ENCODE measurements at regions not wholly inside any gene's neighbourhood (a gene's known extent, or its start where the extent isn't known, plus 50 kb on each side); places are given as distances from the start of the nearest gene placed in this dataset.

GRCh38 chr16:47888142-47888541 is 267.7 kb downstream of the ABCC12 start:
- H3K27me3 ChIP-seq (ENCODE audit: control insufficient read depth, insufficient read depth, low read length) = no peaks in the 10 kb centered on the region
- H3K4me3 ChIP-seq (replicated peaks in 1 of 4; ENCODE audit: control extremely low read depth in 1 of 4, insufficient read depth in 1 of 4, low read depth in 3 of 4, low read length in 4 of 4) = no peak overlapping the region
- H3K79me2 ChIP-seq (ENCODE audit: control insufficient read depth, insufficient read depth, low read length) = no peaks in the 10 kb centered on the region
- no peaks in the 10 kb centered on the region for H3K36me3 ChIP-seq (ENCODE audit: control insufficient read depth, insufficient read depth, low read length)
- DNase-seq (ENCODE audit: low read depth in 2 of 2) = peak; percentile 34 to 74
- no peaks in the 10 kb centered on the region for H3K4me1 ChIP-seq (ENCODE audit: control insufficient read depth, extremely low read depth, insufficient read depth, low read length)
- H3K4me2 ChIP-seq (ENCODE audit: extremely low read depth, insufficient read depth, low read length) = no peak overlapping the region
- no peak for TF ChIP-seq EZH2 (IDR thresholded peaks at IDR 0.05; ENCODE audit: low read length, missing control alignments)
- no peak for TF ChIP-seq CTCF (conservative IDR thresholded peaks at IDR 0.05 in 1 of 2, IDR thresholded peaks at IDR 0.05 in 1 of 2; ENCODE audit: low read depth in 1 of 2, low read length in 2 of 2)
- H4K20me1 ChIP-seq (ENCODE audit: control insufficient read depth, extremely low read depth, insufficient read depth, low read length) = no peaks in the 10 kb centered on the region
- H2AFZ ChIP-seq (ENCODE audit: low read length) = no peak overlapping the region
- no peak overlapping the region for H3K27ac ChIP-seq (ENCODE audit: insufficient read depth, low read length)
- no peak overlapping the region for H3K9ac ChIP-seq (ENCODE audit: insufficient read depth, low read length)
- H3K9me3 ChIP-seq (ENCODE audit: control insufficient read depth, insufficient read depth, low read depth, low read length) = no peaks in the 10 kb centered on the region

GRCh38 chr16:47887496-47887895 is 268.3 kb downstream of the ABCC12 start:
- Histone ChIP-seq H3K4me3 (replicated peaks in 1 of 4; ENCODE audit: control extremely low read depth in 1 of 4, insufficient read depth in 1 of 4, low read depth in 3 of 4, low read length in 4 of 4) (no peak overlapping the region), H3K27ac (ENCODE audit: insufficient read depth, low read length) (no peak overlapping the region), H3K79me2 (ENCODE audit: control insufficient read depth, insufficient read depth, low read length) (no peaks in the 10 kb centered on the region), H3K4me1 (ENCODE audit: control insufficient read depth, extremely low read depth, insufficient read depth, low read length) (no peaks in the 10 kb centered on the region), H2AFZ (ENCODE audit: low read length) (no peak overlapping the region), H3K9me3 (ENCODE audit: control insufficient read depth, insufficient read depth, low read depth, low read length) (no peaks in the 10 kb centered on the region), H3K9ac (ENCODE audit: insufficient read depth, low read length) (no peak overlapping the region), H4K20me1 (ENCODE audit: control insufficient read depth, extremely low read depth, insufficient read depth, low read length) (no peaks in the 10 kb centered on the region), H3K36me3 (ENCODE audit: control insufficient read depth, insufficient read depth, low read length) (no peaks in the 10 kb centered on the region), H3K4me2 (ENCODE audit: extremely low read depth, insufficient read depth, low read length) (no peak overlapping the region), H3K27me3 (ENCODE audit: control insufficient read depth, insufficient read depth, low read length) (no peaks in the 10 kb centered on the region)
- TF ChIP-seq EZH2 (IDR thresholded peaks at IDR 0.05; ENCODE audit: low read length, missing control alignments) (no peak), CTCF (conservative IDR thresholded peaks at IDR 0.05 in 1 of 2, IDR thresholded peaks at IDR 0.05 in 1 of 2; ENCODE audit: low read depth in 1 of 2, low read length in 2 of 2) (no peak)
- peak in 1 of 2 donors; percentile 66 for DNase-seq (ENCODE audit: low read depth in 2 of 2)

GRCh38 chr16:47886631-47887415 is 269.0 kb downstream of the ABCC12 start:
- H3K9me3 ChIP-seq (ENCODE audit: control insufficient read depth, insufficient read depth, low read depth, low read length) = no peaks in the 10 kb centered on the region
- no peak overlapping the region for H3K4me3 ChIP-seq (replicated peaks in 1 of 4; ENCODE audit: control extremely low read depth in 1 of 4, insufficient read depth in 1 of 4, low read depth in 3 of 4, low read length in 4 of 4)
- DNase-seq (ENCODE audit: low read depth in 2 of 2) = peak in 1 of 2 donors; percentile 21
- no peak overlapping the region for H3K27ac ChIP-seq (ENCODE audit: insufficient read depth, low read length)
- H2AFZ ChIP-seq (ENCODE audit: low read length) = no peak overlapping the region
- H3K9ac ChIP-seq (ENCODE audit: insufficient read depth, low read length) = no peak overlapping the region
- H3K27me3 ChIP-seq (ENCODE audit: control insufficient read depth, insufficient read depth, low read length) = no peaks in the 10 kb centered on the region
- H3K79me2 ChIP-seq (ENCODE audit: control insufficient read depth, insufficient read depth, low read length) = no peaks in the 10 kb centered on the region
- no peaks in the 10 kb centered on the region for H3K36me3 ChIP-seq (ENCODE audit: control insufficient read depth, insufficient read depth, low read length)
- H3K4me1 ChIP-seq (ENCODE audit: control insufficient read depth, extremely low read depth, insufficient read depth, low read length) = no peaks in the 10 kb centered on the region
- TF ChIP-seq CTCF (conservative IDR thresholded peaks at IDR 0.05 in 1 of 2, IDR thresholded peaks at IDR 0.05 in 1 of 2; ENCODE audit: low read depth in 1 of 2, low read length in 2 of 2) = no peak
- TF ChIP-seq EZH2 (IDR thresholded peaks at IDR 0.05; ENCODE audit: low read length, missing control alignments) = no peak
- H4K20me1 ChIP-seq (ENCODE audit: control insufficient read depth, extremely low read depth, insufficient read depth, low read length) = no peaks in the 10 kb centered on the region
- H3K4me2 ChIP-seq (ENCODE audit: extremely low read depth, insufficient read depth, low read length) = no peak overlapping the region

All from fibroblast of lung (primary cell).